MM.1S (cell line): ENCODE measurements at regions not wholly inside any gene's neighbourhood (a gene's known extent, or its start where the extent isn't known, plus 50 kb on each side); places are given as distances from the start of the nearest gene placed in this dataset.
A peak's percentile ranks its signal among the peaks of the same experiment; 100 is the strongest.
"Not testable (repeated sequence)": the region's sequence is repeated elsewhere in the genome, so short reads cannot be mapped to it uniquely, and the experiment has no call there.

Experiments
- DNase-seq: peaks from one replicate; pipeline ENCODE4 v3.0.0-alpha.2; 2015
- H2AFZ ChIP-seq: fragments of 300-600 bp; sonication (generic); 2 replicates; pipeline ENCODE4 v1.6.0; 2016; ENCODE audit warnings: antibody characterized with exemption, low read length
- H3F3A ChIP-seq: fragments of 300-600 bp; sonication (generic); 2 replicates; pipeline ENCODE4 v1.6.1; 2016; ENCODE audit warnings: mild to moderate bottlenecking, antibody characterized with exemption, low read length, moderate library complexity, mixed read lengths; ENCODE audit not compliant: insufficient read depth
- H3K27ac ChIP-seq: fragments of 300-600 bp; sonication (generic); 2 replicates; pipeline ENCODE4 v1.5.1; 2016; ENCODE audit warnings: mild to moderate bottlenecking, low read length
- H3K27me3 ChIP-seq: fragments of 300-600 bp; sonication (generic); replicated peaks from 2 replicates; pipeline ENCODE4 v1.6.0; 2016; ENCODE audit warnings: low read length; ENCODE audit not compliant: insufficient read depth
- H3K36me3 ChIP-seq: fragments of 300-600 bp; sonication (generic); replicated peaks from 2 replicates; pipeline ENCODE4 v1.6.1; 2016; ENCODE audit warnings: mild to moderate bottlenecking, low read length, mixed read lengths; ENCODE audit not compliant: insufficient read depth
- H3K4me1 ChIP-seq: fragments of 300-600 bp; sonication (generic); 2 replicates; pipeline ENCODE4 v1.6.1; 2016; ENCODE audit warnings: low read length, mixed read lengths
- H3K4me2 ChIP-seq: fragments of 300-600 bp; sonication (generic); 2 replicates; pipeline ENCODE4 v1.6.0; 2016; ENCODE audit warnings: low read depth, low read length
- H3K4me3 ChIP-seq: fragments of 300-600 bp; sonication (generic); 2 replicates; pipeline ENCODE4 v1.5.1; 2016; ENCODE audit warnings: low read length, mixed read lengths
- H3K79me2 ChIP-seq: fragments of 300-600 bp; sonication (generic); 2 replicates; pipeline ENCODE4 v1.6.1; 2016; ENCODE audit warnings: mixed run types, low read length, mixed read lengths
- H3K9ac ChIP-seq: fragments of 300-600 bp; sonication (generic); 2 replicates; pipeline ENCODE4 v1.6.1; 2016; ENCODE audit warnings: low read length, mixed read lengths
- H3K9me2 ChIP-seq: fragments of 300-600 bp; sonication (generic); replicated peaks from 2 replicates; pipeline ENCODE4 v1.6.1; 2016; ENCODE audit warnings: mild to moderate bottlenecking, low read length, mixed read lengths; ENCODE audit not compliant: insufficient read depth
- H3K9me3 ChIP-seq: fragments of 300-600 bp; sonication (generic); replicated peaks from 2 replicates; pipeline ENCODE4 v1.6.1; 2016; ENCODE audit warnings: mild to moderate bottlenecking, low read length, mixed read lengths; ENCODE audit not compliant: insufficient read depth
- H4K20me1 ChIP-seq: fragments of 300-600 bp; sonication (generic); 2 replicates; pipeline ENCODE4 v1.6.1; 2016; ENCODE audit warnings: mild to moderate bottlenecking, low read length, moderate library complexity, mixed read lengths; ENCODE audit not compliant: insufficient read depth
- CTCF ChIP-seq: fragments of 300-600 bp; sonication (generic); IDR thresholded peaks from 2 replicates; pipeline ENCODE4 v1.5.1; 2016; ENCODE audit warnings: antibody characterized with exemption, low read length, mixed read lengths
- EZH2 ChIP-seq: fragments of 300-600 bp; sonication (generic); optimal IDR thresholded peaks from 2 replicates; pipeline ENCODE3; 2017; ENCODE audit warnings: low read depth, mild to moderate bottlenecking, antibody characterized with exemption, low read length, mixed read lengths
- EZH2phosphoT487 ChIP-seq: fragments of 300-600 bp; sonication (generic); IDR thresholded peaks from 2 replicates; pipeline ENCODE4 v1.6.1; 2018; ENCODE audit warnings: antibody characterized with exemption, low read length

GRCh38 chrX:137916090-137916746 lies 350.3 kb downstream of the ZIC3 start:
- DNase-seq: no peak
- Histone ChIP-seq H3K4me3 (no peak overlapping the region), H3K9me2 (no peaks in the 10 kb centered on the region), H3K4me2 (no peak overlapping the region), H4K20me1 (no peaks in the 10 kb centered on the region), H3F3A (no peaks in the 10 kb centered on the region), H3K9me3 (no peaks in the 10 kb centered on the region), H2AFZ (no peak overlapping the region), H3K36me3 (no peaks in the 10 kb centered on the region), H3K4me1 (no peaks in the 10 kb centered on the region), H3K27me3 (no peaks in the 10 kb centered on the region), H3K9ac (no peak overlapping the region), H3K79me2 (no peaks in the 10 kb centered on the region), H3K27ac (no peak overlapping the region)
- TF ChIP-seq EZH2: no peak

GRCh38 chrX:137926090-137926489 lies 360.2 kb downstream of the ZIC3 start:
- H3K4me1 ChIP-seq: no peaks in the 10 kb centered on the region
- H3K4me2 ChIP-seq: no peak overlapping the region
- TF ChIP-seq EZH2phosphoT487 (no peak), CTCF (peak; percentile 48), EZH2 (no peak)
- no peak overlapping the region for H3K4me3 ChIP-seq
- no peak overlapping the region for H2AFZ ChIP-seq
- no peaks in the 10 kb centered on the region for H3K36me3 ChIP-seq
- no peaks in the 10 kb centered on the region for H3K79me2 ChIP-seq
- no peak overlapping the region for H3K27ac ChIP-seq
- H3K9me3 ChIP-seq: no peaks in the 10 kb centered on the region
- no peaks in the 10 kb centered on the region for H3K27me3 ChIP-seq
- H4K20me1 ChIP-seq: no peaks in the 10 kb centered on the region
- H3K9ac ChIP-seq: no peak overlapping the region
- H3K9me2 ChIP-seq: no peaks in the 10 kb centered on the region
- peak; percentile 40 for DNase-seq
- no peaks in the 10 kb centered on the region for H3F3A ChIP-seq

GRCh38 chrX:137929951-137930350 lies 364.0 kb downstream of the ZIC3 start:
- no peaks in the 10 kb centered on the region for H3K27me3 ChIP-seq
- H4K20me1 ChIP-seq: no peaks in the 10 kb centered on the region
- no peaks in the 10 kb centered on the region for H3K9me3 ChIP-seq
- H2AFZ ChIP-seq: no peak overlapping the region
- no peak overlapping the region for H3K27ac ChIP-seq
- no peak overlapping the region for H3K4me2 ChIP-seq
- H3K4me3 ChIP-seq: no peak overlapping the region
- TF ChIP-seq EZH2phosphoT487 (no peak), CTCF (no peak), EZH2 (no peak)
- H3K36me3 ChIP-seq: no peaks in the 10 kb centered on the region
- no peaks in the 10 kb centered on the region for H3K79me2 ChIP-seq
- H3K9ac ChIP-seq: no peak overlapping the region
- H3F3A ChIP-seq: no peaks in the 10 kb centered on the region
- H3K4me1 ChIP-seq: no peaks in the 10 kb centered on the region
- DNase-seq: no peak
- H3K9me2 ChIP-seq: no peaks in the 10 kb centered on the region

- Histone ChIP-seq H3K79me2 (no peaks in the 10 kb centered on the region), H3K4me1 (no peaks in the 10 kb centered on the region), H3K4me2 (no peak overlapping the region), H3K27ac (no peak overlapping the region), H3F3A (no peaks in the 10 kb centered on the region), H2AFZ (no peak overlapping the region), H4K20me1 (no peaks in the 10 kb centered on the region), H3K36me3 (no peaks in the 10 kb centered on the region), H3K4me3 (no peak overlapping the region), H3K9me3 (no peaks in the 10 kb centered on the region), H3K27me3 (no peaks in the 10 kb centered on the region), H3K9me2 (no peaks in the 10 kb centered on the region), H3K9ac (no peak overlapping the region)
- DNase-seq: no peak
- no peak for TF ChIP-seq EZH2phosphoT487
- TF ChIP-seq EZH2: no peak
- no peak for TF ChIP-seq CTCF
Measured at GRCh38 chrX:137930533-137930932, 364.6 kb downstream of the ZIC3 start.

- not testable (repeated sequence) for H2AFZ ChIP-seq, H3K9me2 ChIP-seq, H3K79me2 ChIP-seq, DNase-seq, H4K20me1 ChIP-seq, H3K36me3 ChIP-seq, H3F3A ChIP-seq, H3K27me3 ChIP-seq, H3K4me2 ChIP-seq, H3K9ac ChIP-seq, H3K27ac ChIP-seq, H3K4me1 ChIP-seq, H3K9me3 ChIP-seq, H3K4me3 ChIP-seq
Measured at GRCh38 chrX:137934214-137934613, 368.3 kb downstream of the ZIC3 start.

GRCh38 chrX:137934887-137935286 lies 369.0 kb downstream of the ZIC3 start:
- not testable (repeated sequence) for H3K4me1 ChIP-seq, H3F3A ChIP-seq, H3K4me2 ChIP-seq, H3K79me2 ChIP-seq, H3K36me3 ChIP-seq, H3K9ac ChIP-seq, H2AFZ ChIP-seq, DNase-seq, H3K9me2 ChIP-seq, H3K27ac ChIP-seq, H3K9me3 ChIP-seq, H3K4me3 ChIP-seq, H3K27me3 ChIP-seq, H4K20me1 ChIP-seq
